RKO (cell line): ENCODE measurements at regions not wholly inside any gene's neighbourhood (a gene's known extent, or its start where the extent isn't known, plus 50 kb on each side); places are given as distances from the start of the nearest gene placed in this dataset.
A peak's percentile ranks its signal among the peaks of the same experiment; 100 is the strongest.
"Not testable (repeated sequence)": the region's sequence is repeated elsewhere in the genome, so short reads cannot be mapped to it uniquely, and the experiment has no call there.

Source experiments
- DNase-seq: peaks from one replicate; pipeline ENCODE4 v3.0.0-alpha.2; 2016; ENCODE audit warnings: low spot score

DNA sequence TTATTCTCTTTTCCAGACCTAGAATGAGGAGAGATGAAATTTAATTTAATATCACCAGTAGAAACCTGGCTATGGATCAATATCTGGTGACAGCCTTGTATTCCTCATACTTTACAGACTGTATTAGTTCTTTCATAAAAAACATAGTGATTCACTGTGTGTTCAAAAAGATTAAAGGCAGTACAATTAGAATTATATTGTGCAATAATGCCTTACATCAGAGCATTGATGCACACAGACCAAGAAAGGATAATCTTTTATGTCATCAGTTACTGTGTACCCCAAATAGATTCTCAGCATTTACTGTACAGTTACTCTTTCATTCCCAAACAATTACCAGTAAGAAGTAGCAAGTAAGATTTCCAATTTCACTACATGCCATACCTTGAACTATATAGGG, 260.5 kb upstream of the ANXA10 start:
- DNase-seq = no peak

DNA sequence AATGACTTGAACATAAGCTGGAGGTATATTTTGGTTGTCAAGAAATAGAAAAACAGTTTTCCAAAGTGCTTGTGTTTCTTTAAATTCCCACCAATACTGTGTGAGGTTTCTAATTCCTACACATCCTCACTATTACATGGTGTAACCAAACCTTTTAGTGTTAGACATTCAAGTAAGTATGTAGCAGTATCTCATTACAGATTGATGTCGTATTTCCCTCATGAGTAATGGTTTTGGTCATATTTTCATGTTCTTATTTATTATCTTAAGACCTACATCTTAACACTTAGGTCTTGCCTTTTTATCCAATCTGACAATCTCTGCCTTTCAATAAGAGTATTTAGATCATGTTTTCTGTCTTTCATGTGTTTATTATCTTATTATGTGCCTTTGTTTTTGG, 253.7 kb upstream of the ANXA10 start:
- no peak for DNase-seq

DNA sequence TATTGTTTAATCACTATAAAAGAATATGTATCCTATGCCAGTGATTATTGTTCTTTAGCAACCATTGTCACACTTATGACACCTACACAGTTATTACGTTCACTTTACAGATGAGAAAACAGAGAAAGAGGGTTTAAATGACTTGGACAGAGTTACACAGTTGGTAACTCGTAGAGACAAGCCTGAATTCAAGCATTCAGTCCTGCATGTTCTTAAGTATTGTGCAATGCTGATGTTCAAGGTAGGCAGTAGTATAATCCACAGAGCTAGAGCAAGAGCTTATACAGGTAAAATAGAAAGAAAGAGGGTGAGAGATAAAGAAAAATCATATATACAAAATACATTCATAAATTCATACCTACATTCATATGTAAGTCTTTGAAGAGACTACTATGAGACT, 249.8 kb upstream of the ANXA10 start:
- DNase-seq = no peak

DNA sequence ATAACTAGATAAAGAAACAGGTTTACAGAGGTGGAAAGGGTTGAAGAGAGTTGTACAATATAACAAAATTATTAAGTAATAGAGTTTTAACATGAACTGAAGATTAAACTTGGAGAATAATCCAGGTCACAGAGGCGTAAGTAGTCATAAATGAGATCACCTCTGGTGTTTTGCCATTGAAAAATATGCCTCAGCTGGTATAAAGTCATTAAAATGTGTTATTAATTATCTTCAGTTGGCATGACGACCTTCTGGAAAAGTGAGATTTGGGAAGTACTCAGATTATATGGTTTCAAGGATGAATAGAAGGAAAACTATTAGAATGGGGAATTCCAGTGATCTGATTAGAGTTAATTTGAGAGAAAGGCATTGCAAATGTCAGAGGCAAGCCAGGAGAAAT, 237.5 kb upstream of the ANXA10 start:
- DNase-seq = no peak

DNA sequence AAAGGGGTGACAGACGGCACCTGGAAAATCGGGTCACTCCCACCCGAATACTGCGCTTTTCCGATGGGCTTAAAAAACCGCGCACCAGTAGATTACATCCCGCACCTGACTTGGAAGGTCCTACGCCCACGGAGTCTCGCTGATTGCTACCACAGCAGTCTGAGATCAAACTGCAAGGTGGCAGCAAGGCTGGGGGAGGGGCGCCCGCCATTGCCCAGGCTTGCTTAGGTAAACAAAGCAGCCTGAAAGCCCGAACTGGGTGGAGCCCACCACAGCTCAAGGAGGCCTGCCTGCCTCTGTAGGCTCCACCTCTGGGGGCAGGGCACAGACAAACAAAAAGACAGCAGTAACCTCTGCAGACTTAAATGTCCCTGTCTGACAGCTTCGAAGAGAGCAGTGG, 234.2 kb upstream of the ANXA10 start:
- not testable (repeated sequence) for DNase-seq

DNA sequence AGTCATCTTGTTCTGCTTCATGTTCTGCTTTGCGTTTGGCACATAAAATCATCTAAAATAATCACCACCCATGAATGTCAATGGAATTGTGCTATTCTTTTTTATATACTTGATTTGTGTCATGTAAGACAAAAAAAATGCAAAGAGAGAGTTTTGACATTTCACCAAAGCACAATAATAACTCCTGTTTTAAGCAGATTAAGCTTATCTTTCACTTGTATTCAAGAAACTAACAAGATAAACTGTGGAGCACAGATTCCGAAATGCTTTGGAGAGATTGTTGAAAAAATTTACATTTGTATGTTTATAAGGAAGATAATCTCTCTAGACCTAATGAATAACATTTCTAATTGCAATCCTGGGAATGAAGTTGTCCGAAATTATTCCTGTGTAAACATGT, 225.1 kb upstream of the ANXA10 start:
- DNase-seq = no peak

DNA sequence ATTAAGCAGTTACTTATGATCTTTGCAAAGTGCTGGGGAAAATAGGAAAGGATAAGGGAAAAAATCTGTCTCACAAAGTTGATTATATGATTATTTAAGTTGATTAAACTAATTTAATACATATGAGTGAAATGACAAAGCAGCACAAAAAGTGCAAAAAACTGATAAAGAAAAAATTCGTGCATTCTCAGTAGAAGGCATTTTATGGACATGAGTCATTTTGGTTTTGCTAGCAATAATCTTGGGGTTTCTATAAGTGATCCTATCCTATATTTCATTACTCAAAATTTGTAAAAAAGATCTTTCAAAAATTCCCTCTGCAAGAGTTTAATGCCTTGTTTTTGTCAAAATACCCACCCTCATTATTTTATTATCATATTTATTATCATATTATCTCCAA, 224.2 kb upstream of the ANXA10 start:
- DNase-seq = no peak

DNA sequence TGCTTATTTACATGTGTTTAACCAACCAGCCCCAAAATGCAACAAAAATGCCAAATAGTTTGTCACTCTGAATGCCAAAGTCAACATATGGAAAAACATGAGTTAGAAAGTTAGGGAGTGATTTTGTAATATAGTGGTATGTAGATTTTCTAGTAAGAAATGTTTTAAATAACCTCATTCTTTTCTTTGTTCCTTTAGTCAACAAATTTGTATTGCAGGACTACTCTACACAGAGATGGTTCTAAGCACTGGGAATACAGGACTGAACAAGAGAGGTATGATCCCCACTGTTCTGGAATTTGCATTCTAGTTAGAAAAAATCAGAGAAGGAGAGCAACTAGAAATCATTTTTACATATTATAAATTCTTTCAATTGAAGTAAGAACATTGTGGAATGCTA, 218.8 kb upstream of the ANXA10 start:
- DNase-seq = no peak

DNA sequence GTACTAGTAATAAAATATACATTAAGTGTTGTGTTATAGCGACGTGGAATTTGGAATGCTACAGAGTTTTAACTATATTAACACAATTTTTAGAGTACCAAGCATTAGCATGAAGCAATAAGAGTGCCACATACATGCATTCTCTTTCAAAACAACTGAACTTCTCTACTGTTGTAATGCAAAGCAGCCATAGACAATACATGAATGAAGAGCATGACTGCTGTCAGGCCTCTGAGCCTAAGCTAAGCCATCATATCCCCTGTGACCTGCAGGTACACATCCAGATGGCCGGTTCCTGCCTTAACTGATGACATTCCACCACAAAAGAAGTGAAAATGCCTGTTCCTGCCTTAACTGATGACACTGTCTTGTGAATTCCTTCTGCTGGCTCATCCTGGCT, 216.2 kb upstream of the ANXA10 start:
- DNase-seq = not testable (repeated sequence)

DNA sequence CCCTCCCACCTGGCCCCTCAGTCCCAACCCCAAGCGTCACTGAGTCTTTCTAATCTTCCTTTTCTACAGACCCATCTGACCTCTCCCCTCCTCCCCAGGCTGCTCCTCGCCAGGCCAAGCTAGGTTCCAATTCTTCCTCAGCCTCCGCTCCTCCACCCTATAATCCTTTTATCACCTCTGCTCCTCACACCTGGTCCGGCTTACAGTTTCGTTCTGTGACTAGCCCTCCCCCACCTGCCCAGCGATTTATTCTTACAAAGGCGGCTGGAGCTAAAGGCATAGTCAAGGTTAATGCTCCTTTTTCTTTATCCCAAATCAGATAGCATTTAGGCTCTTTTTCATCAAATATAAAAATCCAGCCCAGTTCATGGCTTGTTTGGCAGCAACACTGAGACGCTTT, 214.5 kb upstream of the ANXA10 start:
- not testable (repeated sequence) for DNase-seq

DNA sequence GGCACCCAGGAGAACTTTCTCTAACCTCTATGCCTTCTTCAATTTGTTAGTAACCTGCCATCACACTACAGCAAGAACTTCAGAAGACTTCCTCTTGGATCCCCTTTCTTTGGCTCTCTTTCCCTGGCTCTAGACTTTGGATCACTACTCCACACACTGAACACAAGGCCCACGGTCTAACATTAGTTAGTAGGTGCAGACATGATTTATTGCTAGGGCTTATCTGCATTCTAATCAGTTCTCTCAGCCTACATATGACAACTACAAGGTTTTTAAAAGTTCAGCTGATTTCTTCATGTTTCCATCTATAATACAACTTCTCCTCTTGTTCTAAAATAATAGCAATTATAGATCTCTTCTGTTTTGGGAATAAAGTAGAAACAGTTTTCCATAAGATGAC, 209.1 kb upstream of the ANXA10 start:
- DNase-seq = no peak

DNA sequence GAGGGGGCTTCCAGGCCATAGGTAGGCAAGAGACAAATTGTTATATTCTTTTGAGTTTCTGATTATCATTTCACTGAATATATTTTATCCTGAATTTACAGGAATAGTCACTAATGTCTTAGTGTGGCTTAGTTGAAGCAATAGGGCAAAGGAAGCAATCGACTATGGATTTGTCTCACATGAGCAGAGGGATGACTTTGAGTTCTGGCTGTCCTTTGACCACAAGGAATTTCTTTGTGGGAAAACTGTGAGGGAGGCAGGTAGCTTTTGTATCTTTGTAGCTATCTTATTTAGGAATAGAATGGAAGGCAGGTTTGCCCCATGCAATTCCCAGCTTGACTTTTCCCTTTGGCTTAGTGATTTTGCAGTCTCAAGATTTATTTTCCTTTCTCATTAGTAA, 207.3 kb upstream of the ANXA10 start:
- no peak for DNase-seq

DNA sequence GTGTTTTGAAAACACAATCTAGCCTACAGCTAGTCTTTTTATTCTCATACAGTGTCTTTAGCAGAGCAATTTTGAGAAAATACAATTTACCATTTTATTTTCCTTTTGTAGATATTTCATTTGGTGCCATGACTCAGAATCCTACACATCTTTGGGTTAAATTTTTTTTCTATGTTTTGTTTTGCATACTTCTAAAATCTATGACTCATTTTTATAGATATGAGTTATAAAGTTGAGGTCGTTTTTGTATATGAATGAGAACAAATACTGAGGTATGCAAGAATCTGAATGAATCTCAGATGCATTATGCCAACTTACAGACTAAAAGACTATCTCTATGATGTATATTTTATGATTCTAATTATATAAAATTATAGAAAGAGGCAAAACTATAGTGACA, 206.5 kb upstream of the ANXA10 start:
- DNase-seq = no peak

DNA sequence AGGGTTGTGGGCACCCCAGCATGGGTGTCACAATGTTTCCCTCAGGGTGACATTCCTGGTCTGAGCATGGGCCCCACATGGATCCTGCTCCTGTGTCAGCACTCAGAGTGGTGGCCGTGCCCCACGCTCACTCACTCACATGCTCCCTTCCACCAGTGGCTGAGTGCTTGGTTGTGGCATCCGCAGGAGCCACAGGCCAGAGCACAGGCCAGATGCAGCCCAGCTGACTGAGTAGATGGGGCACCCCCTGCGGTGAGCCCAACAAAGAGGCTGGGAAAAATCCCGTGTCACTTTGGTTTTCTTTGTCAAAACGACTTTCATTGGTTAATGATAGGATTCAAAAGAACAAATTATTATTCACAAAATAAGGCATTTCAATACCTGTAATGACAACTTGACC, 204.6 kb upstream of the ANXA10 start:
- no peak for DNase-seq

DNA sequence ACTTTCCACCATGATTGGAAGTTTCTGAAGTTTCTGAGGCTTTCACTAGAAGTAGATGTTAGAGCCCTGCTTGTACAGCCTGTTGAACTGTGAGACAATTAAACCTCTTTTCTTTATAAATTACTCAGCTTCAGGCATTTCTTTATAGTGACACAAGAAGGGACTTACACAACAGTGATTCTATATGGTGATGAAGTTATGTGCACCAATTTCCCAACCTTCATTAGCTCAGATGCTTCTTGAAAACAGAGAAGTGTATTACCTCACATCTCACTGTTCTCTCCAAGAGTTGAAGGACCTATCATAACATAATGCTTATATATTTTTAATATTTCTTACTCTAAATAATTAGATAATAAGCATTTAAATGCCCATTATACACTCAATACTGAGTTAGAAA, 202.1 kb upstream of the ANXA10 start:
- DNase-seq = no peak

DNA sequence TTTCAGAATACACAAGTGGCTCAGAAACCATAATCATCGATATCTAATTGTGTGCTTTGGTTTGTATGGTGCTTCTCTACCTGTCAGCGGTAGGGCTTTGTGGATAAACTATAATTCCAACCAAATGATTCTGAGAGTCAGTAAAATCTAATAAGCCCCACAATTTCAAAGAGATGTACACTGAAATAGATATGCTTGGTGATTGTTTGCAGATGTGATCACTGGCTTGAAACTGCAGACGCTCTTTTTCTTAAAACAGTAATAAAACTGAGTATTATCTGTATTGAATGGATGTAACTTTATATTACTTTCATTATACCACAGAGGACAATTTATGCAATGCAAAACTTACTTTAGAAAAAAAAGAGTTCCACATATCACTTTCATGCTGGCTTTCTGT, 198.8 kb upstream of the ANXA10 start:
- DNase-seq = no peak

DNA sequence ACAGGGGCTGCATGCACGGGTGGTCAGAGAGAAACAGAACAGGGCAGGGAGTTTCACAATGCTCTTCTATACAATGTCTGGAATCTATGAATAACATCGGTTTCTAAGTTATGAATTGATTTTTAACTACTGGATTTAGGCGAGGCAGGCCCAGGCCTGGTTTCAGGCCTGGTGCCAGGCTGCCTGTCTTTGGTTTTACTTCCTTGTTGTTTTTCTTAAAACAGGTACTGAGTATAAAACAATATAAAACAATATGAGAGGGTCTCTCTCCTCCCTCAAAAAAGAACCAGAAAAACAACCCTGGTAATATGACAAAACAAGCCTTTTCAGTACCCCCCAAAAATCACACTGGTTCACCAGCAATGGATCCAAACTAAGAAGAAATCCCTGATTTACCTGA, 196.1 kb upstream of the ANXA10 start:
- not testable (repeated sequence) for DNase-seq

DNA sequence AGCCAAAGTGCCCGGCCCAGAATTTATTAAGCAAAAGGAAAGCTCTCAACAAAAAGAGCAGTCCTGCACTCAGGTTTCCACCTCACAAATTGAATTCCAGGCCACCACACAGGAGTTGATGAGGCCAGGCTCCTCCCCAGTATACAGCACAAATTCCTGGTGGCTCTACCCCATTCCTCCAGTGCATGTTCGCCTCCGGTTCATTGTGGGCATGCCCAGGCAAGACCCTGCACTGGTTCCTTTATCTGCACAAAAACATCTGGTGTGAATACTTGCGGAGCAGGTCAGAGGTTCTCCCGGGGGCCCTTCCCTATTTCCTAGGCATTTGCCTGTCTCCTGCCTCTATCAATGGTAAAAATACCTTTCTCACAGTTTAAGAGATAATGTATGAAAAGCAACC, 195.2 kb upstream of the ANXA10 start:
- no peak for DNase-seq

DNA sequence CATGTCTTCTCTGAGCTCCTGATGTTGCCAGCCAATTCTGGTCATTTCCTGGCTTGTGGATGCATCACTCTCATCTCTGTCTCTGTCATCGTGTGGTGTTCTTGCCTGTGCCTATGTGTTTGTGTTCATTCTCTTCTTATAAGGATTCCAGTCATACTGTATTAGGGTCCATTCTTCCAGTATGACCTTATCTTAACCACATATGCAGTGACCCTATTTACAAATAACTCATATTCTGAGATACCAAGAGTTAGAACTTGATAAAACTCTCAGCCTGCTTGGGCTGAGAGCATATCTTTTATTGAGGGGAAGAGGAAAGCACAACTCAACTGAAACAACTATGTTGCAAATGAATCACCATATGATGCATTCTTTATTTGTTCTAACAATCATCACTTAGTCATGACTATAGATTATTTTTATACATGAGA, 189.0 kb upstream of the ANXA10 start:
- peak; percentile 79 for DNase-seq

DNA sequence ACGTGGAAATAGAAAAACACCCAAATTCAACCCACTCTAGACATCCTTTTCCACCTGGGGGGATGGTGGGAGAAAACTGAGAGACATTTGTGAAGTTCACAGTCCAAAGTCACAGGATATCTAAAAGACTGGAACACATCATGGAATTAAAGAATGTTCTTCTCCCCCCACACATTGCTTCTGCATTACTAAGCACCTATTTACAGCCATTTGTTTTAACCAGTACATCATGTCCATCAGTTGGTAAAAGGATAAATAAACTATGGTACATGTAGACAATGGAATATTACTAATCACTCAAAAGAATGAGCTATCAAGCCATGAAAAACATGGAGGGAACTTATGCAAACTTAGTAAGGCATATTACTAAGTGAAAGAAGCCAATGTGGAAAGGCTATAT, 185.5 kb upstream of the ANXA10 start:
- no peak for DNase-seq

DNA sequence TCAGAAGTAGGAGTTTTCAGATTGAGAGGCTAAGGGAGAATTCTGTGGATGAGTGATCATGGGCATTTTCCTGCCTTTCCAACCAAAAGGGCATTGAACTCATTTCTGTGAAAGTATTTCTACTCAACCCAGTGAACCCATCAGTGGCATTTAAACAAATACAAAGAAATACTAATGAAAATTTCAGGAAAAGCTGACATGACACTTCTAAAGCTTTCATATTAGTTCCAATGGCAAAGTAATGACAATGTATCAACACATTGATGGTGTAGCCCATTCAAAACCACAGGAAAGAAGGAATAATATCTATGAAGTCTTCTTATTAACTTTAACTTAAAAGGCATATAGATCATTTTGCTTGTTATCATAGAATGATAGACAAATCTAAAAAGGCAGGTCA, 183.5 kb upstream of the ANXA10 start:
- DNase-seq = no peak

DNA sequence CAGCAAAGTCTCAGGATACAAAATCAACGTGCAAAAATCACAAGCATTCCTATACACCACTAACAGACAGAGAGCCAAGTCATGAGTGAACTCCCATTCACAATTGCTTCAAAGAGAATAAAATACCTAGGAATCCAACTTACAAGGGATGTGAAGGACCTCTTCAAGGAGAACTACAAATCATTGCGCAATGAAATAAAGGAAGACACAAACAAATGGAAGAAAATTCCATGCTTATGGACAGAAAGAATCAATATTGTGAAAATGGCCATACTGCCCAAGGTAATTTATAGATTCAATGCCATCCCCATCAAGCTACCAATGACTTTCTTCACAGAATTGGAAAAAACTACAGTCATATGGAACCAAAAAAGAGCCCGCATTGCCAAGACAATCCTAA, 179.8 kb upstream of the ANXA10 start:
- DNase-seq = not testable (repeated sequence)

DNA sequence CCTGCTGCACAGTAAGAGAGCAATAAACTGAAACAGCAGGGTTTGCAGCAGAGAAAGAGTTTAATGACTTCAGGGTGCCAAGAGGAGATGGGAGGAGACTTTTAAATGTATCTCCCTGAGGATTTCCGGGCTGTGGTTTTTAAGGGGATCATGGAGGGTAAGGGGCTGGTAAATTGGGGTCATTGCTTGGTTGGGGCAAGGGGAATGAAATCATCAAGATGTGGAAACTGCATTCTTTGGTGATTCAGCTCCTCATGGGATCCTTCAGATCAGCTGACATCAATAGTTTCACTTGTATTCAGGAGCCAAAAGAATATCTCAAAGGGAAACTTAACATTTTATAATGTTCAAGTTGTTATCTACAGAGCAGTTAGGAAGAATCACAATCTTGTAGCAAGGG, 174.3 kb upstream of the ANXA10 start:
- DNase-seq = no peak

DNA sequence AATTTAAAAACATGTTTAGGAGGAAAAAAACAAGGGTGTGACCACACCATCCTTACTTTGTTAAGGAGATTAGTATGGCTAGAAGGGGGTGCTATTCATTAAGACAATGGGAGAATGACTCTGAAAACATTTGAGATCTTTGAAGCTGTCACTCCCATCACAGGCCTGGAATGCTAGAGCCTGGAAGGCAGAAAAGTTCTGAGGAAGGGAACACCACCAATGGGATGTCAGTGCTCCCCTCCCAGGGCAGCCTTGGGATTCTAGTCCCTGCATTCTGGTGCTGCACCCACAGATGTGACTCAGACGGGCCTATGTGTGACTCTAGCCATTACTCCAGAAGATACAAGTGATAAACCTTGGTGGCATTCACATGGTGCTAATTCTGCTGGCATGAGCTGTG, 162.2 kb upstream of the ANXA10 start:
- no peak for DNase-seq

DNA sequence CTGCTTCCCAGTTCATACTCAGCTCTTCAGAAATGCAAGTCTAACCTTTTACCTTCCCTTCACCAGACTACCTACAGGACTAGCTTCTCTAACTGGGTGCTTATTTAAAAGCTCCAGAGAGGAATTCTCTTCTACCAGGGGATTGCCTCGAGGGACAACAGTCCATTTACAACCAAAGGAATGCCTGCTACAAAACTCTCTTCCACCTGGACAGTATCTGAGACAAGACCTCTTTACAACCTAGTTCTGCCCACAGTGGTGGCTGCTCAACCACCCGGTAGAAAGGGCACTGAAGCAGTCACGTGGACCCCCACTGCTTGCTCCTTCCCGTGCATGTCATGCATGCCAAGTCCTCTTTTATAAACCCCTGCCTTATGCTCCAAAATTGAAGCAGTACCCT, 158.1 kb upstream of the ANXA10 start:
- no peak for DNase-seq
